K562 (cell line): ENCODE measurements at regions not wholly inside any gene's neighbourhood (a gene's known extent, or its start where the extent isn't known, plus 50 kb on each side); places are given as distances from the start of the nearest gene placed in this dataset.

ENCODE experiments used
- CBX1 ChIP-seq: sonication (generic); IDR thresholded peaks from 2 replicates; pipeline ENCODE4 v1.6.1; 2016; ENCODE audit warnings: antibody characterized with exemption, low read depth, mild to moderate bottlenecking
- CREB1 ChIP-seq, 2 experiments: sonication (generic) in 1 of 2; formaldehyde crosslinking in 1 of 2; IDR thresholded peaks; 2 replicates each; pipeline versions ENCODE4 v1.6.1 to v1.8.0; 2012 to 2022; ENCODE audit warnings: inconsistent platforms in 1 of 2, mild to moderate bottlenecking in 1 of 2, missing genetic modification reagents in 1 of 2, moderate library complexity in 1 of 2
- EP300 ChIP-seq: IDR thresholded peaks from 2 replicates; pipeline ENCODE4 v1.6.1; 2012; ENCODE audit warnings: low read length, improper control_type of control experiment
- MYC ChIP-seq, 2 experiments: fragments of 250-450 bp in 1 of 2; sonication (Bioruptor Pico) in 1 of 2; IDR thresholded peaks; 2 replicates each; pipeline versions ENCODE4 v1.5.1 to v1.6.1; 2012 to 2021; ENCODE audit warnings: low read depth in 2 of 2, borderline replicate concordance in 1 of 2, improper control_type of control experiment in 1 of 2, low read length in 1 of 2, mild to moderate bottlenecking in 1 of 2, moderate library complexity in 1 of 2
- SNRNP70 ChIP-seq: fragments of 200-400 bp; formaldehyde crosslinking; optimal IDR thresholded peaks from 2 replicates; pipeline ENCODE3; 2017; ENCODE audit warnings: low read depth, low read length
- TARDBP ChIP-seq: fragments of 450-650 bp; IDR thresholded peaks from 2 replicates; pipeline ENCODE4 v1.6.1; 2016
- YY1 ChIP-seq, 3 experiments: IDR thresholded peaks; 2 replicates each; pipeline ENCODE4 v1.6.1; 2011; ENCODE audit warnings: low read length in 2 of 3, mild to moderate bottlenecking in 2 of 3, moderate library complexity in 2 of 3, borderline replicate concordance in 1 of 3, control low read depth in 1 of 3, low read depth in 1 of 3; ENCODE audit not compliant: insufficient read depth in 3 of 3, insufficient replicate concordance in 2 of 3, control insufficient read depth in 1 of 3, insufficient read length in 1 of 3; ENCODE audit errors: extremely low read depth in 1 of 3
- TF ChIP-seq, protein P1 (sequence below): sonication (generic); formaldehyde crosslinking; IDR thresholded peaks from 2 replicates; pipeline ENCODE4 v1.8.0; 2022; ENCODE audit warnings: mild to moderate bottlenecking, missing genetic modification reagents, borderline replicate concordance
- TF ChIP-seq, protein P2 (sequence below), 3 experiments: IDR thresholded peaks in 2 of 3; conservative IDR thresholded peaks in 1 of 3; 2 replicates each; pipeline ENCODE4 v1.5.1; 2011 to 2012; ENCODE audit warnings: low read length in 3 of 3, mild to moderate bottlenecking in 3 of 3, control low read depth in 2 of 3, improper control_type of control experiment in 1 of 3, inconsistent platforms in 1 of 3, low read depth in 1 of 3, mixed read lengths in 1 of 3, moderate library complexity in 1 of 3; ENCODE audit not compliant: insufficient read depth in 2 of 3
- TF ChIP-seq, protein P3 (sequence below): sonication (generic); formaldehyde crosslinking; IDR thresholded peaks from 2 replicates; pipeline ENCODE4 v1.8.0; 2022; ENCODE audit warnings: mild to moderate bottlenecking, missing genetic modification reagents

DNA sequence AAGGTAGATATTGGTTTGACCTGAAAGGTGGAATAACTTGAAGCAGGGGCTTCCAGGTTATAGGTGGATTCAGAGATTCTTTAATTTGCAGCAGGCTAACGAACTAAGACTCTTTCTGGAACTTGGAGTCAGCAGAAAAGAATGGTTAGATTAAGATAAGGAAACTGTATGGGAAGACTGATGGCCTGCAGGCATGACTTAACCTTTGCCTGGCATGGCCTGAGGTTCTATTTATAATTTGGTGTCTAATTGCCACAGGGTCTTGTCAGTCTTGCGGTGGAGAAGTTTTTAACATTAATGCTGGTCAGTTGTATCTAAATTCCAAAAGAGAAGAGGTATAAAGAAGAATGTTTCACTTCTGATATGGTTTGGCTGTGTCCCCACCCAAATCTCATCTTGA lies 110.3 kb upstream of the VCX3A start:
- TF ChIP-seq MYC (IDR thresholded peaks at IDR 0.05; ENCODE audit: low read depth, low read length) (no peak), MYC (CRISPR knock-in tag; IDR thresholded peaks at IDR 0.05; ENCODE audit: borderline replicate concordance, low read depth) (no peak), CBX1 (no peak), SNRNP70 (no peak), TARDBP (no peak), CREB1 (IDR thresholded peaks at IDR 0.05) (no peak), CREB1 (CRISPR knock-in tag; IDR thresholded peaks at IDR 0.05) (no peak), EP300 (no peak), YY1 (IDR thresholded peaks at IDR 0.05; ENCODE audit: borderline replicate concordance in 1 of 3, control insufficient read depth in 1 of 3, extremely low read depth in 1 of 3, insufficient read depth in 3 of 3, insufficient read length in 1 of 3, insufficient replicate concordance in 2 of 3, low read depth in 1 of 3, low read length in 2 of 3) (no peak)
- TF ChIP-seq, protein P1, sequence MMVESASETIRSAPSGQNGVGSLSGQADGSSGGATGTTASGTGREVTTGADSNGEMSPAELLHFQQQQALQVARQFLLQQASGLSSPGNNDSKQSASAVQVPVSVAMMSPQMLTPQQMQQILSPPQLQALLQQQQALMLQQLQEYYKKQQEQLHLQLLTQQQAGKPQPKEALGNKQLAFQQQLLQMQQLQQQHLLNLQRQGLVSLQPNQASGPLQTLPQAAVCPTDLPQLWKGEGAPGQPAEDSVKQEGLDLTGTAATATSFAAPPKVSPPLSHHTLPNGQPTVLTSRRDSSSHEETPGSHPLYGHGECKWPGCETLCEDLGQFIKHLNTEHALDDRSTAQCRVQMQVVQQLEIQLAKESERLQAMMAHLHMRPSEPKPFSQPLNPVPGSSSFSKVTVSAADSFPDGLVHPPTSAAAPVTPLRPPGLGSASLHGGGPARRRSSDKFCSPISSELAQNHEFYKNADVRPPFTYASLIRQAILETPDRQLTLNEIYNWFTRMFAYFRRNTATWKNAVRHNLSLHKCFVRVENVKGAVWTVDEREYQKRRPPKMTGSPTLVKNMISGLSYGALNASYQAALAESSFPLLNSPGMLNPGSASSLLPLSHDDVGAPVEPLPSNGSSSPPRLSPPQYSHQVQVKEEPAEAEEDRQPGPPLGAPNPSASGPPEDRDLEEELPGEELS (CRISPR knock-in tag): no peak
- TF ChIP-seq, protein P2, sequence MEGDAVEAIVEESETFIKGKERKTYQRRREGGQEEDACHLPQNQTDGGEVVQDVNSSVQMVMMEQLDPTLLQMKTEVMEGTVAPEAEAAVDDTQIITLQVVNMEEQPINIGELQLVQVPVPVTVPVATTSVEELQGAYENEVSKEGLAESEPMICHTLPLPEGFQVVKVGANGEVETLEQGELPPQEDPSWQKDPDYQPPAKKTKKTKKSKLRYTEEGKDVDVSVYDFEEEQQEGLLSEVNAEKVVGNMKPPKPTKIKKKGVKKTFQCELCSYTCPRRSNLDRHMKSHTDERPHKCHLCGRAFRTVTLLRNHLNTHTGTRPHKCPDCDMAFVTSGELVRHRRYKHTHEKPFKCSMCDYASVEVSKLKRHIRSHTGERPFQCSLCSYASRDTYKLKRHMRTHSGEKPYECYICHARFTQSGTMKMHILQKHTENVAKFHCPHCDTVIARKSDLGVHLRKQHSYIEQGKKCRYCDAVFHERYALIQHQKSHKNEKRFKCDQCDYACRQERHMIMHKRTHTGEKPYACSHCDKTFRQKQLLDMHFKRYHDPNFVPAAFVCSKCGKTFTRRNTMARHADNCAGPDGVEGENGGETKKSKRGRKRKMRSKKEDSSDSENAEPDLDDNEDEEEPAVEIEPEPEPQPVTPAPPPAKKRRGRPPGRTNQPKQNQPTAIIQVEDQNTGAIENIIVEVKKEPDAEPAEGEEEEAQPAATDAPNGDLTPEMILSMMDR (IDR thresholded peaks at IDR 0.05 in 2 of 3, conservative IDR thresholded peaks at IDR 0.05 in 1 of 3; ENCODE audit: insufficient read depth in 2 of 3, low read depth in 1 of 3, low read length in 3 of 3): no peak
- TF ChIP-seq, protein P3, sequence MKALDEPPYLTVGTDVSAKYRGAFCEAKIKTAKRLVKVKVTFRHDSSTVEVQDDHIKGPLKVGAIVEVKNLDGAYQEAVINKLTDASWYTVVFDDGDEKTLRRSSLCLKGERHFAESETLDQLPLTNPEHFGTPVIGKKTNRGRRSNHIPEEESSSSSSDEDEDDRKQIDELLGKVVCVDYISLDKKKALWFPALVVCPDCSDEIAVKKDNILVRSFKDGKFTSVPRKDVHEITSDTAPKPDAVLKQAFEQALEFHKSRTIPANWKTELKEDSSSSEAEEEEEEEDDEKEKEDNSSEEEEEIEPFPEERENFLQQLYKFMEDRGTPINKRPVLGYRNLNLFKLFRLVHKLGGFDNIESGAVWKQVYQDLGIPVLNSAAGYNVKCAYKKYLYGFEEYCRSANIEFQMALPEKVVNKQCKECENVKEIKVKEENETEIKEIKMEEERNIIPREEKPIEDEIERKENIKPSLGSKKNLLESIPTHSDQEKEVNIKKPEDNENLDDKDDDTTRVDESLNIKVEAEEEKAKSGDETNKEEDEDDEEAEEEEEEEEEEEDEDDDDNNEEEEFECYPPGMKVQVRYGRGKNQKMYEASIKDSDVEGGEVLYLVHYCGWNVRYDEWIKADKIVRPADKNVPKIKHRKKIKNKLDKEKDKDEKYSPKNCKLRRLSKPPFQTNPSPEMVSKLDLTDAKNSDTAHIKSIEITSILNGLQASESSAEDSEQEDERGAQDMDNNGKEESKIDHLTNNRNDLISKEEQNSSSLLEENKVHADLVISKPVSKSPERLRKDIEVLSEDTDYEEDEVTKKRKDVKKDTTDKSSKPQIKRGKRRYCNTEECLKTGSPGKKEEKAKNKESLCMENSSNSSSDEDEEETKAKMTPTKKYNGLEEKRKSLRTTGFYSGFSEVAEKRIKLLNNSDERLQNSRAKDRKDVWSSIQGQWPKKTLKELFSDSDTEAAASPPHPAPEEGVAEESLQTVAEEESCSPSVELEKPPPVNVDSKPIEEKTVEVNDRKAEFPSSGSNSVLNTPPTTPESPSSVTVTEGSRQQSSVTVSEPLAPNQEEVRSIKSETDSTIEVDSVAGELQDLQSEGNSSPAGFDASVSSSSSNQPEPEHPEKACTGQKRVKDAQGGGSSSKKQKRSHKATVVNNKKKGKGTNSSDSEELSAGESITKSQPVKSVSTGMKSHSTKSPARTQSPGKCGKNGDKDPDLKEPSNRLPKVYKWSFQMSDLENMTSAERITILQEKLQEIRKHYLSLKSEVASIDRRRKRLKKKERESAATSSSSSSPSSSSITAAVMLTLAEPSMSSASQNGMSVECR (CRISPR knock-in tag): no peak
